Ishikawa (cell line): ENCODE measurements at regions not wholly inside any gene's neighbourhood (a gene's known extent, or its start where the extent isn't known, plus 50 kb on each side); places are given as distances from the start of the nearest gene placed in this dataset.

Experiments
- CEBPB ChIP-seq: IDR thresholded peaks from 2 replicates; pipeline ENCODE4 v1.6.1; 2012
- CREB1 ChIP-seq: IDR thresholded peaks from 2 replicates; pipeline ENCODE4 v1.6.1; 2012; ENCODE audit warnings: low read depth
- EGR1 ChIP-seq: IDR thresholded peaks from 2 replicates; pipeline ENCODE4 v1.6.1; 2012
- EP300 ChIP-seq: IDR thresholded peaks from 2 replicates; pipeline ENCODE4 v1.6.1; 2012; ENCODE audit warnings: borderline replicate concordance
- FOXM1 ChIP-seq: IDR thresholded peaks from 2 replicates; pipeline ENCODE4 v1.6.1; 2012; ENCODE audit warnings: low read depth, borderline replicate concordance
- NFIC ChIP-seq: IDR thresholded peaks from 2 replicates; pipeline ENCODE4 v1.6.1; 2012
- RAD21 ChIP-seq: IDR thresholded peaks from 2 replicates; pipeline ENCODE4 v1.6.1; 2012; ENCODE audit warnings: low read depth
- TAF1 ChIP-seq: IDR thresholded peaks from 2 replicates; pipeline ENCODE4 v1.6.1; 2012; ENCODE audit warnings: low read depth, mild to moderate bottlenecking
- TCF12 ChIP-seq: IDR thresholded peaks from 2 replicates; pipeline ENCODE4 v1.6.1; 2012; ENCODE audit warnings: low read depth
- TEAD4 ChIP-seq: IDR thresholded peaks from 2 replicates; pipeline ENCODE4 v1.6.1; 2012
- YY1 ChIP-seq: IDR thresholded peaks from 2 replicates; pipeline ENCODE4 v1.6.1; 2012; ENCODE audit warnings: low read depth
- ZBTB7A ChIP-seq: IDR thresholded peaks from 2 replicates; pipeline ENCODE4 v1.6.1; 2012; ENCODE audit warnings: low read depth
- TF ChIP-seq, protein P1 (sequence below): IDR thresholded peaks from 2 replicates; pipeline ENCODE4 v1.6.1; 2012; ENCODE audit warnings: low read depth, mild to moderate bottlenecking
- TF ChIP-seq, protein P2 (sequence below): IDR thresholded peaks from 2 replicates; pipeline ENCODE4 v1.6.1; 2012
- TF ChIP-seq, protein P3 (sequence below): IDR thresholded peaks from 2 replicates; pipeline ENCODE4 v1.6.1; 2012

DNA sequence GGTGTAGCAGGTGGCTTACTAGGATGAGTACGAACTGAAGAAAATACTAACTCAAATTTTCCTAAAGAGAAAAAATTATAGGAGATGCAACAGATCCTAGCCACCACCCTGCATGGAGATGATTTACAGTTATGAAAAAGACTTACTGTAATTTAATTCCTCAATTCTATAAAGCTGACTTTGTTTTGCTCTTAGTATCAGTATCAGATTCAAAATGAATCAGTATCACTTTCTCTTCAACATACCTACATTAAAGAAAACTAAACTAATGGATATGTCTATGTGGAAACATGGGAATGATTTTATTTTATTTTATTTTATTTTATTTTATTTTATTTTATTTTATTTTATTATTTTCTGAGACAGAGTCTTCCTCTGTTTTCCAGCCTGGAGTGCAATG is 525.8 kb downstream of the NLGN4X start:
- no peak for TF ChIP-seq ZBTB7A
- TF ChIP-seq, protein P1, sequence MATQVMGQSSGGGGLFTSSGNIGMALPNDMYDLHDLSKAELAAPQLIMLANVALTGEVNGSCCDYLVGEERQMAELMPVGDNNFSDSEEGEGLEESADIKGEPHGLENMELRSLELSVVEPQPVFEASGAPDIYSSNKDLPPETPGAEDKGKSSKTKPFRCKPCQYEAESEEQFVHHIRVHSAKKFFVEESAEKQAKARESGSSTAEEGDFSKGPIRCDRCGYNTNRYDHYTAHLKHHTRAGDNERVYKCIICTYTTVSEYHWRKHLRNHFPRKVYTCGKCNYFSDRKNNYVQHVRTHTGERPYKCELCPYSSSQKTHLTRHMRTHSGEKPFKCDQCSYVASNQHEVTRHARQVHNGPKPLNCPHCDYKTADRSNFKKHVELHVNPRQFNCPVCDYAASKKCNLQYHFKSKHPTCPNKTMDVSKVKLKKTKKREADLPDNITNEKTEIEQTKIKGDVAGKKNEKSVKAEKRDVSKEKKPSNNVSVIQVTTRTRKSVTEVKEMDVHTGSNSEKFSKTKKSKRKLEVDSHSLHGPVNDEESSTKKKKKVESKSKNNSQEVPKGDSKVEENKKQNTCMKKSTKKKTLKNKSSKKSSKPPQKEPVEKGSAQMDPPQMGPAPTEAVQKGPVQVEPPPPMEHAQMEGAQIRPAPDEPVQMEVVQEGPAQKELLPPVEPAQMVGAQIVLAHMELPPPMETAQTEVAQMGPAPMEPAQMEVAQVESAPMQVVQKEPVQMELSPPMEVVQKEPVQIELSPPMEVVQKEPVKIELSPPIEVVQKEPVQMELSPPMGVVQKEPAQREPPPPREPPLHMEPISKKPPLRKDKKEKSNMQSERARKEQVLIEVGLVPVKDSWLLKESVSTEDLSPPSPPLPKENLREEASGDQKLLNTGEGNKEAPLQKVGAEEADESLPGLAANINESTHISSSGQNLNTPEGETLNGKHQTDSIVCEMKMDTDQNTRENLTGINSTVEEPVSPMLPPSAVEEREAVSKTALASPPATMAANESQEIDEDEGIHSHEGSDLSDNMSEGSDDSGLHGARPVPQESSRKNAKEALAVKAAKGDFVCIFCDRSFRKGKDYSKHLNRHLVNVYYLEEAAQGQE: no peak
- TF ChIP-seq, protein P2, sequence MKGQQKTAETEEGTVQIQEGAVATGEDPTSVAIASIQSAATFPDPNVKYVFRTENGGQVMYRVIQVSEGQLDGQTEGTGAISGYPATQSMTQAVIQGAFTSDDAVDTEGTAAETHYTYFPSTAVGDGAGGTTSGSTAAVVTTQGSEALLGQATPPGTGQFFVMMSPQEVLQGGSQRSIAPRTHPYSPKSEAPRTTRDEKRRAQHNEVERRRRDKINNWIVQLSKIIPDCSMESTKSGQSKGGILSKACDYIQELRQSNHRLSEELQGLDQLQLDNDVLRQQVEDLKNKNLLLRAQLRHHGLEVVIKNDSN: no peak
- TF ChIP-seq, protein P3, sequence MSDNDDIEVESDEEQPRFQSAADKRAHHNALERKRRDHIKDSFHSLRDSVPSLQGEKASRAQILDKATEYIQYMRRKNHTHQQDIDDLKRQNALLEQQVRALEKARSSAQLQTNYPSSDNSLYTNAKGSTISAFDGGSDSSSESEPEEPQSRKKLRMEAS: no peak
- TF ChIP-seq YY1: no peak
- no peak for TF ChIP-seq TCF12
- no peak for TF ChIP-seq EP300
- TF ChIP-seq TAF1: no peak
- TF ChIP-seq EGR1: no peak
- TF ChIP-seq NFIC: no peak

DNA sequence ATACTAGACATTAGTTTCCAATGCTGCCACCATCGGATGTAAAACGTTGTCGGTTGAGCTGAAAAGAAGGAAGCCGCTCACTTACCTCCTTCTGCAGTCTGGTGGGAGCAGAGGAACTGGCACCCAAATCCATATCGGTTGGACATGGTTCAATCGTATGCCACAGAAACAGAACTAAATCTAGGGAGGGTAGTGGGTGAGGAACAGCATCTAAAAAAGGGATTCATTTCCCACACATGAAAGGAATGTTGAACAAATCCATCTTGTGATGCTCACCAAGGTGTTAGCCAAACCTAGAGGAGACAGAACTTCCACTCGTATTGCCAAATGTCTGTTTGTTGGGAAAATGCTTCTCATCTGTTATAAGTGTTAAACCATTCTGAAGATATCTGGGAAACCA is 532.7 kb downstream of the NLGN4X start:
- TF ChIP-seq TEAD4: no peak
- TF ChIP-seq EP300: no peak
- no peak for TF ChIP-seq NFIC
- TF ChIP-seq, protein P1: no peak
- TF ChIP-seq CEBPB: no peak
- TF ChIP-seq TAF1: no peak
- TF ChIP-seq, protein P2: no peak
- no peak for TF ChIP-seq ZBTB7A
- TF ChIP-seq EGR1: no peak
- no peak for TF ChIP-seq FOXM1
- no peak for TF ChIP-seq RAD21
- TF ChIP-seq TCF12: no peak
- no peak for TF ChIP-seq CREB1

DNA sequence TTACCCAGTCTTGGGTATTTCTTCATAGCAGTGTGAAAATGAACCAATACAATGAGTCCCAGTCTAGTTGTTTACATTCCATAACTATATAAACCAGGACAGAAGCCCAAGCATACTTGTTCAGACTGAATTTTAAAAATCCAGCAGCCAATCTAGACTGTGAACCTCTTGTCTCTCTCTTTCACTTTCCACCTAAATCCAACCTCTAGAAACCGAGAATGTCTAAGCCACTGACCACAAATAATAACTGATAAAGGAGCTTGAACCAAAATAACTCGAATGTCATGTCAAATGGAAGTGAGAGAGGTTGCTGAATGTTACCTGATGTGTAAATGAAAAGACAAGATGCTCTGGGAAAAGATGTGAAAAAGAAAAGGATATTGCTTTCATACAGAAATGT is 544.7 kb downstream of the NLGN4X start:
- no peak for TF ChIP-seq EP300
- TF ChIP-seq TAF1: no peak

DNA sequence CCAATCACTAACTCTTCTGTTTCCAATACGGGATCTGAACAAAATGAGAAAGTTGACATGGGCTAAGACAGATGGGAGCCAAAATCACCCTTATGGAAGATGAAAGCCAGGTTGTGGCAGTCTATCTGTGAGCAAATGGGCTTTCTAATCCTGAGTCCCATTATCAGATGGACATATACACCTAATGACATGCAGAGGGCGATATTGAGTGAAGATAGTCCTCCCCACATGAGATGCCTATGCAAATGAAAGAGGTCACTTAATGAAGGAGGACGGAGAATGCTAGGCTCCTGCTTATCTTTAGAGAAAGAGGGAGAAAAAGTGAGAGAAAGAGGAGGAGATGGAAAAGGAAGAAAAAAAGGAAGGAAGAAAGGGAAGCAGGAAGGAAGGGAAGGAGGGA is 547.5 kb downstream of the NLGN4X start:
- TF ChIP-seq, protein P1: no peak
- TF ChIP-seq ZBTB7A: no peak
- no peak for TF ChIP-seq EGR1
- TF ChIP-seq, protein P2: no peak
- TF ChIP-seq TAF1: no peak

DNA sequence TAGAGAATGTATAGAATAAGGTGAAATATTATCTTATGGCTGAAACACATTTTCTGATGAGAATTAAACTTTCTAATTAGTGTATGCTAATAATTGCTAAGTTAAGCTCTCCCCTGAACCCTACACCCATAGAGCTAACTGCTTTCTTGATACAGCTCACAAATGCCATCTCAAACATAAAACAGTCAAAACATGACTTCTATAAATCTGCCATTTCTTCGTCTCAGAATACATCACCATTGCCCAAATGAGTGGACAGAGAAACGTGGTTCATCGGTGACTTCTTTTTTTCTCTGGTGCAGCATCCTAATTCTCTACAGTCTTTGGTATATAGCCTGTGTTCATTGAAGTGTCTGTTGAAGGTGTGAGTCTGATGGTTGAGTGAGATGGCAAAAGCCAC is 554.6 kb downstream of the NLGN4X start:
- TF ChIP-seq, protein P2: no peak
- no peak for TF ChIP-seq TAF1
- TF ChIP-seq EGR1: no peak
- TF ChIP-seq TEAD4: no peak
